Activated gamma-delta T cell treated with Interleukin-2 at 50 U/mL for 16 hours (primary cell): ENCODE measurements at regions not wholly inside any gene's neighbourhood (a gene's known extent, or its start where the extent isn't known, plus 50 kb on each side); places are given as distances from the start of the nearest gene placed in this dataset.
"Not testable (repeated sequence)": the region's sequence is repeated elsewhere in the genome, so short reads cannot be mapped to it uniquely, and the experiment has no call there.

Experiments
- DNase-seq: peaks from one replicate; pipeline ENCODE4 v3.0.0-alpha.2; 2020

- no peak for DNase-seq
Measured at GRCh38 chr2:225771701-225772100, 372.2 kb downstream of the NYAP2 start.

- DNase-seq: no peak
Measured at GRCh38 chr2:225768741-225769140, 369.2 kb downstream of the NYAP2 start.

GRCh38 chr2:225766431-225766830, 366.9 kb downstream of the NYAP2 start:
- no peak for DNase-seq

- no peak for DNase-seq
Measured at GRCh38 chr2:225765820-225766219, 366.3 kb downstream of the NYAP2 start.

- DNase-seq: no peak
Measured at GRCh38 chr2:225764346-225764745, 364.8 kb downstream of the NYAP2 start.

GRCh38 chr2:225763711-225764110, 364.2 kb downstream of the NYAP2 start:
- DNase-seq: no peak

- DNase-seq: no peak
Measured at GRCh38 chr2:225761396-225761795, 361.9 kb downstream of the NYAP2 start.

GRCh38 chr2:225757248-225757647, 357.7 kb downstream of the NYAP2 start:
- DNase-seq: no peak

GRCh38 chr2:225756198-225756597, 356.7 kb downstream of the NYAP2 start:
- no peak for DNase-seq

GRCh38 chr2:225748609-225749008, 349.1 kb downstream of the NYAP2 start:
- no peak for DNase-seq

- not testable (repeated sequence) for DNase-seq
Measured at GRCh38 chr2:225743996-225744395, 344.5 kb downstream of the NYAP2 start.

GRCh38 chr2:225742487-225742886, 343.0 kb downstream of the NYAP2 start:
- DNase-seq: no peak

GRCh38 chr2:225740086-225740485, 340.6 kb downstream of the NYAP2 start:
- DNase-seq: no peak

GRCh38 chr2:225739328-225739727, 339.8 kb downstream of the NYAP2 start:
- DNase-seq: no peak

- no peak for DNase-seq
Measured at GRCh38 chr2:225738735-225739134, 339.2 kb downstream of the NYAP2 start.

GRCh38 chr2:225737556-225737955, 338.0 kb downstream of the NYAP2 start:
- no peak for DNase-seq

GRCh38 chr2:225735844-225736243, 336.3 kb downstream of the NYAP2 start:
- no peak for DNase-seq

- no peak for DNase-seq
Measured at GRCh38 chr2:225725726-225726125, 326.2 kb downstream of the NYAP2 start.
